Fibroblast of lung (primary cell): ENCODE measurements at regions not wholly inside any gene's neighbourhood (a gene's known extent, or its start where the extent isn't known, plus 50 kb on each side); places are given as distances from the start of the nearest gene placed in this dataset.

Experiments used
- DNase-seq, 2 donors: peaks; one replicate each; pipeline versions ENCODE4 v3.0.0 to v3.0.0-alpha.2; 2010; ENCODE audit warnings: low read depth in 2 of 2
- H2AFZ ChIP-seq: 2 replicates; pipeline ENCODE4 v1.5.1; 2012; ENCODE audit warnings: low read length, control low read depth, inconsistent platforms
- H3K27ac ChIP-seq: 2 replicates; pipeline ENCODE4 v1.5.1; 2011; ENCODE audit warnings: low read length, control low read depth; ENCODE audit not compliant: insufficient read depth
- H3K27me3 ChIP-seq: 2 replicates; pipeline ENCODE4 v1.5.1; 2011; ENCODE audit warnings: mild to moderate bottlenecking, low read length; ENCODE audit not compliant: control insufficient read depth, insufficient read depth
- H3K36me3 ChIP-seq: 2 replicates; pipeline ENCODE4 v1.5.1; 2011; ENCODE audit warnings: low read length; ENCODE audit not compliant: control insufficient read depth, insufficient read depth
- H3K4me1 ChIP-seq: 2 replicates; pipeline ENCODE4 v1.5.1; 2011; ENCODE audit warnings: low read length; ENCODE audit not compliant: control insufficient read depth, insufficient read depth; ENCODE audit errors: extremely low read depth
- H3K4me2 ChIP-seq: 2 replicates; pipeline ENCODE4 v1.5.1; 2011; ENCODE audit warnings: low read length, control low read depth; ENCODE audit not compliant: insufficient read depth; ENCODE audit errors: extremely low read depth
- H3K4me3 ChIP-seq, 4 experiments: fragments of 200-600 bp in 1 of 4; sonication (generic) in 1 of 4; replicated peaks in 1 of 4; 2 replicates each; pipeline ENCODE4 v1.5.1; 2011 to 2016; ENCODE audit warnings: low read length in 4 of 4, low read depth in 3 of 4, mild to moderate bottlenecking in 3 of 4, control low read depth in 2 of 4, inconsistent platforms in 1 of 4, mixed read lengths in 1 of 4; ENCODE audit not compliant: insufficient read depth in 1 of 4; ENCODE audit errors: control extremely low read depth in 1 of 4
- H3K79me2 ChIP-seq: 2 replicates; pipeline ENCODE4 v1.5.1; 2012; ENCODE audit warnings: mild to moderate bottlenecking, low read length, inconsistent platforms; ENCODE audit not compliant: control insufficient read depth, insufficient read depth
- H3K9ac ChIP-seq: 2 replicates; pipeline ENCODE4 v1.5.1; 2011; ENCODE audit warnings: mild to moderate bottlenecking, low read length, control low read depth; ENCODE audit not compliant: insufficient read depth
- H3K9me3 ChIP-seq: 2 replicates; pipeline ENCODE4 v1.5.1; 2012; ENCODE audit warnings: low read depth, low read length; ENCODE audit not compliant: control insufficient read depth, insufficient read depth
- H4K20me1 ChIP-seq: 2 replicates; pipeline ENCODE4 v1.5.1; 2011; ENCODE audit warnings: low read length; ENCODE audit not compliant: control insufficient read depth, insufficient read depth; ENCODE audit errors: extremely low read depth
- CTCF ChIP-seq, 2 donors: IDR thresholded peaks in 1 of 2; conservative IDR thresholded peaks in 1 of 2; 1 replicate in 1 of 2; 2 replicates in 1 of 2; pipeline ENCODE4 v1.5.1; 2011 to 2012; ENCODE audit warnings: low read length in 2 of 2, control low read depth in 1 of 2, inconsistent platforms in 1 of 2, low read depth in 1 of 2, mild to moderate bottlenecking in 1 of 2
- EZH2 ChIP-seq: IDR thresholded peaks from 2 replicates; pipeline ENCODE4 v1.5.1; 2012; ENCODE audit warnings: low read length, control low read depth, mild to moderate bottlenecking; ENCODE audit errors: missing control alignments

- no peaks in the 10 kb centered on the region for H3K4me1 ChIP-seq
- H2AFZ ChIP-seq = no peak overlapping the region
- no peak overlapping the region for H3K27ac ChIP-seq
- no peaks in the 10 kb centered on the region for H3K79me2 ChIP-seq
- H3K4me2 ChIP-seq = no peak overlapping the region
- no peak for DNase-seq
- no peak overlapping the region for H3K4me3 ChIP-seq
- H4K20me1 ChIP-seq = no peaks in the 10 kb centered on the region
- TF ChIP-seq CTCF (conservative IDR thresholded peaks at IDR 0.05 in 1 of 2, IDR thresholded peaks at IDR 0.05 in 1 of 2; ENCODE audit: low read depth in 1 of 2, low read length in 2 of 2) = no peak
- no peak for TF ChIP-seq EZH2
- no peaks in the 10 kb centered on the region for H3K9me3 ChIP-seq
- no peaks in the 10 kb centered on the region for H3K36me3 ChIP-seq
- no peak overlapping the region for H3K9ac ChIP-seq
- no peaks in the 10 kb centered on the region for H3K27me3 ChIP-seq
Measured at GRCh38 chr11:119897046-119897440, 168.0 kb upstream of the NECTIN1 start.

GRCh38 chr11:119896387-119897045, 167.5 kb upstream of the NECTIN1 start:
- Histone ChIP-seq H3K79me2 (no peaks in the 10 kb centered on the region), H3K27me3 (peaks cover 1% of the 10 kb centered on the region), H4K20me1 (no peaks in the 10 kb centered on the region), H3K4me2 (no peak overlapping the region), H3K4me3 (no peak overlapping the region), H3K36me3 (no peaks in the 10 kb centered on the region), H3K4me1 (no peaks in the 10 kb centered on the region), H3K27ac (no peak overlapping the region), H2AFZ (no peak overlapping the region), H3K9me3 (no peaks in the 10 kb centered on the region), H3K9ac (no peak overlapping the region)
- DNase-seq = no peak
- TF ChIP-seq EZH2 (no peak), CTCF (conservative IDR thresholded peaks at IDR 0.05 in 1 of 2, IDR thresholded peaks at IDR 0.05 in 1 of 2; ENCODE audit: low read depth in 1 of 2, low read length in 2 of 2) (no peak)

- Histone ChIP-seq H3K4me2 (no peak overlapping the region), H2AFZ (no peak overlapping the region), H3K27me3 (peaks cover 3% of the 10 kb centered on the region), H3K9ac (no peak overlapping the region), H3K4me3 (no peak overlapping the region), H3K4me1 (no peaks in the 10 kb centered on the region), H3K36me3 (no peaks in the 10 kb centered on the region), H3K79me2 (no peaks in the 10 kb centered on the region), H3K27ac (no peak overlapping the region), H3K9me3 (no peaks in the 10 kb centered on the region), H4K20me1 (no peaks in the 10 kb centered on the region)
- TF ChIP-seq CTCF (conservative IDR thresholded peaks at IDR 0.05 in 1 of 2, IDR thresholded peaks at IDR 0.05 in 1 of 2; ENCODE audit: low read depth in 1 of 2, low read length in 2 of 2) (no peak), EZH2 (no peak)
- peak in 1 of 2 donors; percentile 2 for DNase-seq
Measured at GRCh38 chr11:119895981-119896380, 167.0 kb upstream of the NECTIN1 start.
